BLaER1 treated with 17β-estradiol and CSF1 and Interleukin-3, amounts not matched to agents 10 nM and 100 nM (cell line): ENCODE measurements at regions not wholly inside any gene's neighbourhood (a gene's known extent, or its start where the extent isn't known, plus 50 kb on each side); places are given as distances from the start of the nearest gene placed in this dataset.
"Not testable (repeated sequence)": the region's sequence is repeated elsewhere in the genome, so short reads cannot be mapped to it uniquely, and the experiment has no call there.

Experiments
- H3K27ac ChIP-seq, 11 experiments: shearing (Covaris generic); formaldehyde crosslinking; 2 replicates each; pipeline ENCODE4 v1.8.1; 2022
- H3K27me3 ChIP-seq, 11 experiments: shearing (Covaris generic); formaldehyde crosslinking; 2 replicates each; pipeline ENCODE4 v1.8.1; 2022
- H3K36me3 ChIP-seq, 11 experiments: shearing (Covaris generic); formaldehyde crosslinking; 2 replicates each; pipeline ENCODE4 v1.8.1; 2022
- H3K4me1 ChIP-seq, 10 experiments: shearing (Covaris generic); formaldehyde crosslinking; 2 replicates each; pipeline ENCODE4 v1.8.1; 2022
- H3K4me2 ChIP-seq, 11 experiments: shearing (Covaris generic); formaldehyde crosslinking; 2 replicates each; pipeline ENCODE4 v1.8.1; 2022
- H3K4me3 ChIP-seq, 10 experiments: shearing (Covaris generic); formaldehyde crosslinking; 2 replicates each; pipeline ENCODE4 v1.8.1; 2022
- H3K9ac ChIP-seq, 11 experiments: shearing (Covaris generic); formaldehyde crosslinking; 2 replicates each; pipeline ENCODE4 v1.8.1; 2022
- H3K9me3 ChIP-seq, 11 experiments: shearing (Covaris generic); formaldehyde crosslinking; replicated peaks in 1 of 11; 2 replicates each; pipeline ENCODE4 v1.8.1; 2022
- H4K20me1 ChIP-seq, 11 experiments: shearing (Covaris generic); formaldehyde crosslinking; 2 replicates each; pipeline ENCODE4 v1.8.1; 2022
- Cebpa-rat ChIP-seq, 11 experiments: shearing (Covaris generic); IDR thresholded peaks; 2 replicates each; pipeline ENCODE4 v1.8.1; 2022

- H3K36me3 ChIP-seq: no peaks in the 10 kb centered on the region
- no peaks in the 10 kb centered on the region for H3K9me3 ChIP-seq
- no peak overlapping the region for H3K4me2 ChIP-seq
- H3K27ac ChIP-seq: no peak overlapping the region
- no peaks in the 10 kb centered on the region for H3K4me1 ChIP-seq
- no peaks in the 10 kb centered on the region for H4K20me1 ChIP-seq
- TF ChIP-seq Cebpa-rat (IDR thresholded peaks at IDR 0.05): no peak
- no peaks in the 10 kb centered on the region for H3K27me3 ChIP-seq
- no peak overlapping the region for H3K9ac ChIP-seq
- H3K4me3 ChIP-seq: no peak overlapping the region
Observed at GRCh38 chr2:208983486-208983885, 440.4 kb upstream of the MAP2 start.

DNA sequence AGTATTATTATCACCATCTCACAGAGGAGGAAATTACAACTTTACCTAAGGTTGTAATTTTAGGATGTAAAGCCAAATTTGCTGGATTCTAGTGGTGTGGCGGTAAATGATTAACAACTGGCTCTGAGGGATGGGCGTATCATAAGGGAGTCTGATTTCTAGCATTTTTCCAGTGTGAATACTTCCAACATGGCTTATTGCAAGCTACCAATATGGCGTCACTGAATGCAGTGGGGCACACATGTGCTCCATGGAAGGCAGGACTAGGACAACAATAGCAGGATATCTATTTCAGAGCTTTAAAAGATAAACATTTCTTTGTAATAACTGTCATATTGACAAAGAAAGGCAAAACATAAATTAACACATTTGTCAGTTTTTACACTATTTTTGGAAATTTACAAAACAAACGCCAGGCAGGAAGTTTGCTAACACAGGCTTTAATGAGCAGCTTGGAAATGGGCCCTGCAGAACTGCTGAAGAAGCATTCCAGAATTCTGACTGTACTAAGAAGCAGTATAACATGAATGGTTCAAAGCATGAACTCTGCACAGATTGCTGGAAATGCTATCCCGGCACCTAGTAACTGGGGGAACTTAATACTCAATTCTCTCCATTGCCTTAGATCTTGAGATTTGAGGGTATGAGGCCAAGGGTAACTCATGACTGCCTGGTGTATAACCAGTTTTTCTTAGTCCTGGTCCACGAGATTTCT is 439.3 kb upstream of the MAP2 start:
- H3K4me2 ChIP-seq: no peak overlapping the region
- H3K4me3 ChIP-seq: no peak overlapping the region
- no peaks in the 10 kb centered on the region for H4K20me1 ChIP-seq
- H3K36me3 ChIP-seq: no peaks in the 10 kb centered on the region
- no peaks in the 10 kb centered on the region for H3K27me3 ChIP-seq
- H3K9ac ChIP-seq: no peak overlapping the region
- no peak overlapping the region for H3K27ac ChIP-seq
- H3K9me3 ChIP-seq: no peaks in the 10 kb centered on the region
- H3K4me1 ChIP-seq: no peaks in the 10 kb centered on the region
- no peak for TF ChIP-seq Cebpa-rat (IDR thresholded peaks at IDR 0.05)

- Histone ChIP-seq H3K4me3 (no peak overlapping the region; a peak in 1 of 20 replicates), H3K27me3 (no peaks in the 10 kb centered on the region), H3K4me2 (no peak overlapping the region), H3K4me1 (no peaks in the 10 kb centered on the region), H3K9ac (no peak overlapping the region), H3K9me3 (no peaks in the 10 kb centered on the region), H4K20me1 (no peaks in the 10 kb centered on the region), H3K27ac (no peak overlapping the region), H3K36me3 (no peaks in the 10 kb centered on the region)
- TF ChIP-seq Cebpa-rat (IDR thresholded peaks at IDR 0.05): no peak
Observed at GRCh38 chr2:208985644-208986043, 438.2 kb upstream of the MAP2 start.

DNA sequence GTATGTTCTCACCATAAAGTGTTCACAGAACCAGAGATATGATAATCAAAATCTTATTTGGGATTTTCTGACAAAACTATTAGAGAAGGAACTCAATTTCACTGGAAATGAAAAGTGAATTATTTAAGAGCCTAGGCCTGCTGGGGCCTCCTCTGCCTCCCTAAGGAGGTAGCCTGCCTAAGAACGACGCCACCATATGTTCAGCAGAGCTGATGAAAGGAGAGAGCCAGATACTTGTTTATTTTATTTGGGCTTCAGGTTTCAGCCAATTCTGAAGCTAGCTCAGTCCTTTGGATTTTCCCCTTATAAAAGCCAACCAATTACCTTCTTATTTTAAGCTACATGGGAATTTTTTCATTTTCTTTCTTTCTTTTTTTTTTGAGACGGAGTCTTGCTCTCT is 433.1 kb upstream of the MAP2 start:
- TF ChIP-seq Cebpa-rat (IDR thresholded peaks at IDR 0.05): no peak
- H3K9me3 ChIP-seq: no peaks in the 10 kb centered on the region
- H3K4me1 ChIP-seq: no peaks in the 10 kb centered on the region
- H3K4me2 ChIP-seq: no peak overlapping the region
- H3K4me3 ChIP-seq: no peak overlapping the region
- no peaks in the 10 kb centered on the region for H4K20me1 ChIP-seq
- H3K36me3 ChIP-seq: no peaks in the 10 kb centered on the region
- no peak overlapping the region for H3K9ac ChIP-seq
- no peak overlapping the region for H3K27ac ChIP-seq
- no peaks in the 10 kb centered on the region for H3K27me3 ChIP-seq

- no peaks in the 10 kb centered on the region for H3K36me3 ChIP-seq
- H3K4me1 ChIP-seq: no peaks in the 10 kb centered on the region
- peaks cover 0 to 5% (median 0%) of the 10 kb centered on the region in 11 experiments; a peak in 3 of 22 replicates for H3K9me3 ChIP-seq
- H3K4me2 ChIP-seq: no peak overlapping the region
- no peak overlapping the region for H3K9ac ChIP-seq
- H3K4me3 ChIP-seq: no peak overlapping the region
- no peak for TF ChIP-seq Cebpa-rat (IDR thresholded peaks at IDR 0.05)
- no peaks in the 10 kb centered on the region for H4K20me1 ChIP-seq
- H3K27me3 ChIP-seq: no peaks in the 10 kb centered on the region
- H3K27ac ChIP-seq: no peak overlapping the region
Observed at GRCh38 chr2:208999911-209000310, 423.9 kb upstream of the MAP2 start.

GRCh38 chr2:209002054-209002453 is 421.8 kb upstream of the MAP2 start:
- Histone ChIP-seq H3K9me3 (peaks cover 15 to 25% (median 20%) of the 10 kb centered on the region in 11 experiments), H3K27me3 (no peaks in the 10 kb centered on the region), H3K27ac (no peak overlapping the region), H3K4me3 (no peak overlapping the region), H3K9ac (no peak overlapping the region), H3K36me3 (no peaks in the 10 kb centered on the region; a peak in 1 of 22 replicates), H3K4me1 (no peaks in the 10 kb centered on the region), H4K20me1 (no peaks in the 10 kb centered on the region), H3K4me2 (no peak overlapping the region)
- TF ChIP-seq Cebpa-rat (IDR thresholded peaks at IDR 0.05): no peak

DNA sequence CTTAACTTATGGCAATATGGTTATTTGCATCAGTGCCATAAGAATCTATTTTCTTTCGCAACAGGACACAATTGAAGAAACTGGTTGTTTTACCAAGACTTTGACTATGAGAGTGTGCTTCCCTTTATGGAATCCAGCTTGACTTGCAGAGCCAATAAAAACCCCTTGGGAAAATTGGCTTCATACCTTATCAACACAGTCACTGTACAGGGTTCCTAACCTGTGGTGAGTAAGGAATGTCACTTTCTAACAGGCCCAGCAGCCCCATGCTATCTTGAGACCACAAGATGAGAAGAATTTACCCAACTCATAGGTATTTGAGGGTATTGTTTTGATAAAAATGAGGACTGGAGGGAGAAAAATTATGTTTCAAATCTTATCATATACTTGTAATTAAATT is 418.5 kb upstream of the MAP2 start:
- no peak overlapping the region for H3K4me2 ChIP-seq
- H3K4me3 ChIP-seq: no peak overlapping the region
- H3K36me3 ChIP-seq: no peaks in the 10 kb centered on the region; a peak in 1 of 22 replicates
- no peak overlapping the region for H3K9ac ChIP-seq
- H3K4me1 ChIP-seq: peaks cover 0 to 7% (median 0%) of the 10 kb centered on the region in 10 experiments; a peak in 2 of 20 replicates
- H3K27ac ChIP-seq: no peak overlapping the region
- no peaks in the 10 kb centered on the region for H3K27me3 ChIP-seq
- H4K20me1 ChIP-seq: no peaks in the 10 kb centered on the region
- TF ChIP-seq Cebpa-rat (IDR thresholded peaks at IDR 0.05): no peak
- H3K9me3 ChIP-seq: peaks cover 16 to 30% (median 21%) of the 10 kb centered on the region in 11 experiments

DNA sequence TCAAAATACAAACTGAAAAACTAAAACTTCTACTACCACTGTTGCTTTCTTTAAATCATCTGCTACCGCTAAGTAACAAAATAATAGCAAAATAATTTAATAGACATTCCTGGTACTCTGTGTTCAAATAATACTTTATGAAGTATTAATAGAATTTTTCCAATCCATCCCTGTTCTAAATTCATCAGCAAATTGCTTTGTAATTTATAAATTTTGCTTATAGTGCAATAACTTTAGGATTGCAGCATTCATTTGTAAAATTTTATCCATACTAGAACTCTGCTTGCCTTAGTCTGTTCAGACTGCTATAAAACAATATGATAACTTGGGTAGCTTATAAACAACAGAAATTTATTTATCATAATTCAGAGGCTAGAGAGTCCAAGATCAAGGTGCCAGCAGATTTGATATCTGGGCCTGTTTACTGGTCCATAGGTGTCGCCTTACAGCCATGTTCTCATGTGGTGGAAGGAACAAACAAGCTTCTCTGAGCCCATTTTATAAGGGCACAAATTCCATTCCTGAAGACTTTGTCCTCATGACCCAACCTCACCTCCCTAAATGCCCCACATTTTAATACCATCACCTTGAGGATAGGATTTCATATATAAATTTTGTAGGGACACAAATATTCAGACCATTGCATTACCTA is 415.1 kb upstream of the MAP2 start:
- peaks cover 16 to 30% (median 21%) of the 10 kb centered on the region in 11 experiments for H3K9me3 ChIP-seq
- H3K4me1 ChIP-seq: peaks cover 0 to 7% (median 0%) of the 10 kb centered on the region in 10 experiments; a peak in 2 of 20 replicates
- H3K9ac ChIP-seq: no peak overlapping the region
- H3K27ac ChIP-seq: no peak overlapping the region
- TF ChIP-seq Cebpa-rat (IDR thresholded peaks at IDR 0.05): no peak
- no peaks in the 10 kb centered on the region for H4K20me1 ChIP-seq
- H3K36me3 ChIP-seq: no peaks in the 10 kb centered on the region; a peak in 1 of 22 replicates
- H3K4me2 ChIP-seq: no peak overlapping the region
- H3K27me3 ChIP-seq: no peaks in the 10 kb centered on the region
- no peak overlapping the region for H3K4me3 ChIP-seq

DNA sequence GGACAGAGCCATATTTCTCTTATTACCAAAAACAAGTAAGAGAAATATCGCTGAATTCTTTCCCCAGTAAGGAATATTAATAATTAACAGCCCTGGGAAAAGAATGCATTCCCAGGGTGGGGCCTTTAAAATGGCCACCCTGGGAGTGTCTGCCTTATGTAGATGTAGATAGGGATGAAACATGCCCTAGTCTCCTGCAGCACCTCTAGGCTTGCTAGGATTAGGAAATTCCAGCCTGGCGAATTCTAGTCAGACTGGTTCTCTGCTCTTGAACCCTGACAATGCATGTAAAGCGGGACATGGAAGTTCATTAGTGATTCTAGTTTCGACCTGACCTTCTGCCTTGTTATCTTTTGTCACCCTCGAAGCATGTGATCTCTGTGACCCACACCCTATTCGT is 405.2 kb upstream of the MAP2 start:
- H4K20me1 ChIP-seq, H3K9me3 ChIP-seq, H3K27me3 ChIP-seq, H3K27ac ChIP-seq, H3K4me1 ChIP-seq, H3K9ac ChIP-seq, H3K4me3 ChIP-seq, H3K4me2 ChIP-seq, H3K36me3 ChIP-seq: not testable (repeated sequence)

DNA sequence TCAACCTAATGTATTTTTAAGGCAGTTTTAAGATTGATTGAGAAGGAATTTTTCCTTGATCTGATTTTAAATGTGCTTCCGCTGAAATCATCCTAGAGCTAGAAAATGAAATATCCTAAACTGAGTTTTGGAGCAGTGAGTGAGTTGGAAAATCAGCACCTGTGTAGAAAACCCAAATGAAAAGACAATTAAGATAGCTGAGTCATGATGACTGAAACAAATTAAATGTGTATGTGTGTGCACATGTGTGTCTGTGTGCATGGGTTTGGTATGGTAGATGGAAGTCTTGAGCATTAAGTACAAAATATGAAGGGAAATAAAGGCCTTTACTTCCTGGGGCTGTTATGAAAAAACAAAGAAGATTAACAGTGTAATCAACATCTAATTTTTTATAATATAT is 394.6 kb upstream of the MAP2 start:
- no peaks in the 10 kb centered on the region for H3K4me1 ChIP-seq
- no peaks in the 10 kb centered on the region for H4K20me1 ChIP-seq
- H3K27me3 ChIP-seq: no peaks in the 10 kb centered on the region
- H3K4me2 ChIP-seq: no peak overlapping the region
- no peak overlapping the region for H3K27ac ChIP-seq
- no peak for TF ChIP-seq Cebpa-rat (IDR thresholded peaks at IDR 0.05)
- H3K36me3 ChIP-seq: no peaks in the 10 kb centered on the region
- H3K9ac ChIP-seq: no peak overlapping the region
- H3K9me3 ChIP-seq: no peaks in the 10 kb centered on the region
- no peak overlapping the region for H3K4me3 ChIP-seq
